ENCODE measurements at regions not wholly inside any gene's neighbourhood (a gene's known extent, or its start where the extent isn't known, plus 50 kb on each side); places are given as distances from the start of the nearest gene placed in this dataset.
A peak's percentile ranks its signal among the peaks of the same experiment; 100 is the strongest.

DNA sequence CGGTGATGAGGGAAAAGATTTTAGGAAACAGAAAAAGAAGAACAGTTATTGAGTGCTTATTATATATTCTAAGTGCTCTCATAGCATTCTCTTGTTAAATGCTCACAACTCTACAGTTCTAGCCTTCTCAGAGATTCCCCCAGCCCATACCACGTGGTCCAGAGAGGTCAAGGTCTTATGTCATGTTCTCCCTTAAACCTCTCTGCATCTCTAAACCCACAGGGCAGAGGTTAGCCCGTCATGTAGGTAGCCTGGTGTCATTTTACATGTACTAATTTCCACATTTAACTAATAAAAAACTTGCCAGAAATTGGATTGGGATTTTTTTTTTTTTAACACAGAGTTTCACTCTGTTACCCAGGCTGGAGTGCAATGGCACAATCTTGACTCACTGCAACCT, 178.0 kb downstream of the CEMIP2 start:
- TF ChIP-seq, protein P1, sequence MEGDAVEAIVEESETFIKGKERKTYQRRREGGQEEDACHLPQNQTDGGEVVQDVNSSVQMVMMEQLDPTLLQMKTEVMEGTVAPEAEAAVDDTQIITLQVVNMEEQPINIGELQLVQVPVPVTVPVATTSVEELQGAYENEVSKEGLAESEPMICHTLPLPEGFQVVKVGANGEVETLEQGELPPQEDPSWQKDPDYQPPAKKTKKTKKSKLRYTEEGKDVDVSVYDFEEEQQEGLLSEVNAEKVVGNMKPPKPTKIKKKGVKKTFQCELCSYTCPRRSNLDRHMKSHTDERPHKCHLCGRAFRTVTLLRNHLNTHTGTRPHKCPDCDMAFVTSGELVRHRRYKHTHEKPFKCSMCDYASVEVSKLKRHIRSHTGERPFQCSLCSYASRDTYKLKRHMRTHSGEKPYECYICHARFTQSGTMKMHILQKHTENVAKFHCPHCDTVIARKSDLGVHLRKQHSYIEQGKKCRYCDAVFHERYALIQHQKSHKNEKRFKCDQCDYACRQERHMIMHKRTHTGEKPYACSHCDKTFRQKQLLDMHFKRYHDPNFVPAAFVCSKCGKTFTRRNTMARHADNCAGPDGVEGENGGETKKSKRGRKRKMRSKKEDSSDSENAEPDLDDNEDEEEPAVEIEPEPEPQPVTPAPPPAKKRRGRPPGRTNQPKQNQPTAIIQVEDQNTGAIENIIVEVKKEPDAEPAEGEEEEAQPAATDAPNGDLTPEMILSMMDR (IDR thresholded peaks at IDR 0.05; ENCODE audit: insufficient read depth, low read depth, low read length, missing control alignments) = no peak
- no peak overlapping the region for H3K4me3 ChIP-seq (ENCODE audit: low read length)
- DNase-seq (ENCODE audit: low read depth) = no peak

DNA sequence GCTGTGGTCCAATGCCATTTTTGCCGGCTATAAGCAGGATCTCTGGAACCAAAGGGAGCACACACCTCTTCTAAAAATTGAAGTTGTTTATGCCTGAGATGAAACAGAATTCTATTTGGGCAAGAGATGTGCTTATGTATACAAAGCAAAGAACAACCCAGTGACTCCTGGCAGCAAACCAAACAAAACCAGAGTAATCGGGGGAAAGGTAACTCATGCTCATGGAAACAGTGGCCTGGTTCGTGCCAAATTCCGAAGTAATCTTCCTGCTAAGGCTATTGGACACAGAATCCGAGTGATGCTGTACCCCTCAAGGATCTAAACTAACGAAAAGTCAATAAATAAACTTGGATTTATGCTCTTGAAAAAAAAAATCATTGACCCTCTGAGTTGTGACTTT, 178.7 kb downstream of the CEMIP2 start:
- DNase-seq (ENCODE audit: low read depth) = no peak
- TF ChIP-seq, protein P1 (IDR thresholded peaks at IDR 0.05; ENCODE audit: insufficient read depth, low read depth, low read length, missing control alignments) = no peak
- no peak overlapping the region for H3K4me3 ChIP-seq (ENCODE audit: low read length)

DNA sequence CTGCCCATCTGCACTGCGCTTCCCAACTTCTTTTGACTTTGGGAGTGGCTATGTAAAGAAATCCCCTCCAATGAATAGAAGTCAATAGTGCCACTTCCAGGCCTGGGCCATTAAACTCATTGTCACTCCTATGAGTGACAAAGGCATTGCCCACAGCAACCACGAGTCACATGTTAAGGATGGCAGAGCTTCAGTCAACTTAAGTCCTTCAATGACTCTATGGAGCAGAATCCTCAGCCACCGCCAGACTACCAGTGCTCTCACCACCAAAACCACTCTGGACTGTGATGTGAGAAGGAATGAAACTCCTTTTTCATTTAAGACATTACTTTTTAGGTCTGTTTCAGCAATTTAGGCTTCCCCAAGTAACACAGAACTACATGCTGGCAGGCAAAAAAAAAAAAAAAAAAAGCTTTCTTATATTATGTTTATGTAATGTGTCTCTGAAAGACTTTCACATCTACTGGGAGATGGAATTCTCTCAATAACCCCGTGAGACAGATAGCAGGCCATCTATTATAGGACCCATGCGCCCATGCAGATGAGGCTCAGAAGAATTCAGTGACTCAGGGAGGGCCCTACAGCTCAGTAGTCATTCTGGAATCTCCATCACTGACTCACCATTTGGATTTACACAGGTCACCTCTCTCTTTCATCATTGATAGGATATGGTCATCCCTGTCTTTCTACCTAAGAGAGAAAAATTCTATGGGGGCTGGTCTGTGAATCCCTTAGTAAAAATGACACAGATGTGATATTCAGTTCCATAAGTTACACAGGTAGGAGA, 180.5 kb downstream of the CEMIP2 start:
- TF ChIP-seq, protein P1 (IDR thresholded peaks at IDR 0.05; ENCODE audit: insufficient read depth, low read depth, low read length, missing control alignments) = no peak
- DNase-seq (ENCODE audit: low read depth) = peak; percentile 86
- no peak overlapping the region for H3K4me3 ChIP-seq (ENCODE audit: low read length)

DNA sequence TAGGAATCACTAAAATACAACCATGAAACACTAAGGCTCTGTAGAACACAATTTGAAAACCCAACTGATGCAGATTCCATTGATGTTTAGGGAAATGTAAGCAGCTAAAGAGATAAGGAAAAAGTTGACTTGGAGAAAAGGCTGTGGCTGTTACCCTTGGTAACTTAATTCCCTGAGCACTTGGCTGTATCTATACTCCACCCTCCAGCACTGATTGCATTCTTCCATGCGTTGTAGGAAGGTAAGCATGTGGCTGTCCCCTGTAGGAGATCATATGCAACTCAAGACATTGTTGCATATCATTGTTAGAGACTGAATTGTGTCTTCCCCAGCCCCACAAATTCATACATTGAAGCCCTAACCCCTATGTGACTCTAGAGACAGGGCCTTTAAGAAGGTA, 184.5 kb downstream of the CEMIP2 start:
- TF ChIP-seq, protein P1 (IDR thresholded peaks at IDR 0.05; ENCODE audit: insufficient read depth, low read depth, low read length, missing control alignments) = no peak
- H3K4me3 ChIP-seq (ENCODE audit: low read length) = no peak overlapping the region
- no peak for DNase-seq (ENCODE audit: low read depth)

DNA sequence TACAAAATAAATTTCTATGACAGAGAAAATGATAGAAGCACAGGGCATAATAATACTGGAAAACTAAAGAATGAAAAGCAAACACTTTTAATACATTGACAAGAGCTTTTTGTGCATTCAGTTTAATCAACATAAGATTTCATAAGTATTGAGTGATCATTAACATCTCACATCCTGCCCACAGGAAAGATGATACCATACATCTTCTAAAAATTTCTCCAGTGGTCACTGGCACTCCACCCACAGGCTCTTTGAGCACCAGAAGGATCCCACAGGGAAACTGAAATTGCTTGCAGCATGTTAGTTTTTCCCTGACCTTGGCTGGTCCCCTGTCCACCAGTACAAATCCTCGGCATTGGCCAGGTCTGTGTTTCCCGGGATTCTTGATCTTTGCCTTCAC, 186.0 kb downstream of the CEMIP2 start:
- TF ChIP-seq, protein P1 (IDR thresholded peaks at IDR 0.05; ENCODE audit: insufficient read depth, low read depth, low read length, missing control alignments) = no peak
- no peak for DNase-seq (ENCODE audit: low read depth)
- H3K4me3 ChIP-seq (ENCODE audit: low read length) = no peak overlapping the region

DNA sequence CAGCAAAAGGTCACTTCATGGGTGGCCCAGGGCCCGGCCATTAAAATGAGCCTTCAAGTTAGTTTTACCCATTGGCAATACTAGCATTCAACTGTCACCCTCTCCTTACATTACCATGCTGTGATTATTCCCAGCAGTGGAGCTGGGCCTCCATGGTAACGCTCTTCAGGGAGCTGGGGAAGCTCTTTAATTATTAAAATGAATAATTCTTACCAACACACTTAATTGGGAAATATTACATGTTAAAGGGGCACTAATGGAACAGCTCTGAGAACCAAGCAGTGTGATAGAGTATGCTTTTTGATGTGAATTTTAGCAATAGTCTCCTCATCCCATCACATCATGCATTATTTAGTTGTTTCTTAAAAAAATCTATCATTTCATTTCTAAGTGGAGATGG, 187.2 kb downstream of the CEMIP2 start:
- no peak for DNase-seq (ENCODE audit: low read depth)
- H3K4me3 ChIP-seq (ENCODE audit: low read length) = no peak overlapping the region
- TF ChIP-seq, protein P1 (IDR thresholded peaks at IDR 0.05; ENCODE audit: insufficient read depth, low read depth, low read length, missing control alignments) = no peak

DNA sequence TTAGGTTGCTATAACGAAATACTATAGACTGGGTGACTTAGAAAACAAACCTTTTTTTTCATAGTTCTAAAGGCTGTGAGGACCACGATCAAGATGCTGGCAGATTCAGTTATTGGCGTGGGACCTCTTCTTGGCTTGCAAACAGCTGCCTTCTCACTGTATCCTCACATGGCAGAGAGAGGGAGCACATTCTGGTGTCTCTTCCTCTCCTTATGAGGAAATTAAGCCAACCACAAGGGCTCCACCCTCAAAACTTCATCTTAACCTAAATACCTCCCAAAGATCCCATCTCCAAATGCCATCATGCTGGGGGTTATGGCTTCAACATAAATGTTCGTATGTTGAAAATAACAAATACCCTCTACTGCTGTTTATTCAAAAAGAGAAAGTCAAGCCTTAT, 197.1 kb downstream of the CEMIP2 start:
- TF ChIP-seq, protein P1 (IDR thresholded peaks at IDR 0.05; ENCODE audit: insufficient read depth, low read depth, low read length, missing control alignments) = no peak
- H3K4me3 ChIP-seq (ENCODE audit: low read length) = no peak overlapping the region
- no peak for DNase-seq (ENCODE audit: low read depth)

All from epithelial cell of esophagus (primary cell).